ENCODE measurements at regions not wholly inside any gene's neighbourhood (a gene's known extent, or its start where the extent isn't known, plus 50 kb on each side); places are given as distances from the start of the nearest gene placed in this dataset.

GRCh38 chr12:127182018-127182417, 1085.0 kb upstream of the TMEM132C start:
- Histone ChIP-seq H3K9ac (replicated peaks; ENCODE audit: extremely low read depth, insufficient read depth, low read length) (no peak overlapping the region), H2AFZ (ENCODE audit: low read depth, low read length) (no peak overlapping the region), H3K27me3 (ENCODE audit: control insufficient read depth in 2 of 2, insufficient read depth in 2 of 2, low read length in 2 of 2) (no peaks in the 10 kb centered on the region), H3K36me3 (ENCODE audit: control insufficient read depth in 2 of 2, extremely low read depth in 1 of 2, insufficient read depth in 2 of 2, low read length in 2 of 2) (no peaks in the 10 kb centered on the region), H3K9me3 (replicated peaks; ENCODE audit: control insufficient read depth, insufficient read depth, low read length) (peaks cover 5% of the 10 kb centered on the region), H3K4me3 (replicated peaks in 1 of 3; ENCODE audit: insufficient read depth in 1 of 3, low read depth in 1 of 3, low read length in 3 of 3) (no peak overlapping the region), H3K9me1 (replicated peaks; ENCODE audit: control insufficient read depth, extremely low read depth, insufficient read depth, low read length) (no peaks in the 10 kb centered on the region), H3K4me1 (ENCODE audit: control insufficient read depth, extremely low read depth, insufficient read depth, low read length) (no peaks in the 10 kb centered on the region), H4K20me1 (replicated peaks; ENCODE audit: control insufficient read depth, extremely low read depth, insufficient read depth, low read length) (no peaks in the 10 kb centered on the region), H3K4me2 (ENCODE audit: insufficient read depth, low read length) (no peak overlapping the region), H3K79me2 (ENCODE audit: control insufficient read depth, insufficient read depth, low read length) (no peaks in the 10 kb centered on the region), H3K27ac (ENCODE audit: insufficient read depth, low read depth, low read length) (no peak overlapping the region)
- FAIRE-seq (no peak), DNase-seq (ENCODE audit: low read depth, low spot score) (no peak)
- dilution Hi-C loops (cut with MboI; ENCODE audit: extremely low pct_ligation_motif_present, low sequenced_read_pairs) (no loop called here), intact Hi-C loops (cut with micrococcal nuclease) (no loop called here)
- CTCF ChIA-PET, result no interaction called here
- BruUV-seq (replicated peaks), result no TSS peak
- TF ChIP-seq MYC (IDR thresholded peaks at IDR 0.05; ENCODE audit: low read depth, low read length) (no peak), CTCF (IDR thresholded peaks at IDR 0.05; ENCODE audit: extremely low read depth in 1 of 2, insufficient read depth in 1 of 2, low read depth in 1 of 2, low read length in 2 of 2) (no peak)
- POLR2A ChIA-PET, result no interaction called here

- Histone ChIP-seq H3K4me3 (replicated peaks in 1 of 3; ENCODE audit: insufficient read depth in 1 of 3, low read depth in 1 of 3, low read length in 3 of 3) (no peak overlapping the region), H3K27me3 (ENCODE audit: control insufficient read depth in 2 of 2, insufficient read depth in 2 of 2, low read length in 2 of 2) (no peaks in the 10 kb centered on the region), H3K36me3 (ENCODE audit: control insufficient read depth in 2 of 2, extremely low read depth in 1 of 2, insufficient read depth in 2 of 2, low read length in 2 of 2) (no peaks in the 10 kb centered on the region), H3K9me1 (replicated peaks; ENCODE audit: control insufficient read depth, extremely low read depth, insufficient read depth, low read length) (no peaks in the 10 kb centered on the region), H3K27ac (ENCODE audit: insufficient read depth, low read depth, low read length) (no peak overlapping the region), H3K9ac (replicated peaks; ENCODE audit: extremely low read depth, insufficient read depth, low read length) (no peak overlapping the region), H4K20me1 (replicated peaks; ENCODE audit: control insufficient read depth, extremely low read depth, insufficient read depth, low read length) (no peaks in the 10 kb centered on the region), H3K4me1 (ENCODE audit: control insufficient read depth, extremely low read depth, insufficient read depth, low read length) (no peaks in the 10 kb centered on the region), H3K79me2 (ENCODE audit: control insufficient read depth, insufficient read depth, low read length) (no peaks in the 10 kb centered on the region), H3K4me2 (ENCODE audit: insufficient read depth, low read length) (no peak overlapping the region), H3K9me3 (replicated peaks; ENCODE audit: control insufficient read depth, insufficient read depth, low read length) (peaks cover 5% of the 10 kb centered on the region), H2AFZ (ENCODE audit: low read depth, low read length) (no peak overlapping the region)
- FAIRE-seq (no peak), DNase-seq (ENCODE audit: low read depth, low spot score) (no peak)
- POLR2A ChIA-PET, result no interaction called here
- BruUV-seq (replicated peaks), result no TSS peak
- CTCF ChIA-PET, result no interaction called here
- intact Hi-C loops (cut with micrococcal nuclease) (no loop called here), dilution Hi-C loops (cut with MboI; ENCODE audit: extremely low pct_ligation_motif_present, low sequenced_read_pairs) (no loop called here)
- no peak for TF ChIP-seq MYC (IDR thresholded peaks at IDR 0.05; ENCODE audit: low read depth, low read length)
Measured at GRCh38 chr12:127189992-127190391, 1077.0 kb upstream of the TMEM132C start.

Measured in endothelial cell of umbilical vein (primary cell).